T-helper 2 cell treated with Interferon-gamma antibody and Interleukin-4, amounts not matched to agents 5 μg/mL and 100 μg/mL, for 36 hours (primary cell): ENCODE measurements at regions not wholly inside any gene's neighbourhood (a gene's known extent, or its start where the extent isn't known, plus 50 kb on each side); places are given as distances from the start of the nearest gene placed in this dataset.

ENCODE experiments used
- DNase-seq: peaks from one replicate; pipeline ENCODE4 v3.0.0; 2021; ENCODE audit warnings: low spot score
- H3K27ac Mint-ChIP-seq: one replicate; pipeline ENCODE4 v1.8.0; 2021; ENCODE audit warnings: mild to moderate bottlenecking, mixed read lengths
- H3K27me3 Mint-ChIP-seq: one replicate; pipeline ENCODE4 v1.8.0; 2021; ENCODE audit warnings: low read depth, mixed read lengths
- H3K36me3 Mint-ChIP-seq: one replicate; pipeline ENCODE4 v1.8.0; 2021; ENCODE audit warnings: low read depth, mixed read lengths
- H3K4me1 Mint-ChIP-seq: one replicate; pipeline ENCODE4 v1.8.0; 2021; ENCODE audit warnings: low read depth, mixed read lengths
- H3K4me3 Mint-ChIP-seq: one replicate; pipeline ENCODE4 v1.8.0; 2022; ENCODE audit warnings: mild to moderate bottlenecking, moderate library complexity, mixed read lengths
- H3K9me3 Mint-ChIP-seq: one replicate; pipeline ENCODE4 v1.8.0; 2021; ENCODE audit warnings: mixed read lengths

GRCh38 chr2:6454286-6454990, 411.3 kb downstream of the CMPK2 start:
- Mint-ChIP-seq H3K4me1 (no peaks in the 10 kb centered on the region), H3K27me3 (no peaks in the 10 kb centered on the region), H3K4me3 (no peak overlapping the region), H3K36me3 (no peaks in the 10 kb centered on the region), H3K27ac (no peak overlapping the region), H3K9me3 (no peaks in the 10 kb centered on the region)
- DNase-seq = no peak

- H3K27me3 Mint-ChIP-seq = no peaks in the 10 kb centered on the region
- no peak overlapping the region for H3K4me3 Mint-ChIP-seq
- no peak for DNase-seq
- no peaks in the 10 kb centered on the region for H3K36me3 Mint-ChIP-seq
- H3K4me1 Mint-ChIP-seq = no peaks in the 10 kb centered on the region
- no peaks in the 10 kb centered on the region for H3K9me3 Mint-ChIP-seq
- no peak overlapping the region for H3K27ac Mint-ChIP-seq
Measured at GRCh38 chr2:6459138-6459537, 406.6 kb downstream of the CMPK2 start.

- Mint-ChIP-seq H3K27ac (no peak overlapping the region), H3K9me3 (no peaks in the 10 kb centered on the region), H3K4me3 (no peak overlapping the region), H3K27me3 (no peaks in the 10 kb centered on the region), H3K4me1 (no peaks in the 10 kb centered on the region), H3K36me3 (no peaks in the 10 kb centered on the region)
- DNase-seq = no peak
Measured at GRCh38 chr2:6470518-6470917, 395.2 kb downstream of the CMPK2 start.

- H3K27ac Mint-ChIP-seq = no peak overlapping the region
- no peaks in the 10 kb centered on the region for H3K4me1 Mint-ChIP-seq
- H3K36me3 Mint-ChIP-seq = no peaks in the 10 kb centered on the region
- DNase-seq = no peak
- no peaks in the 10 kb centered on the region for H3K27me3 Mint-ChIP-seq
- H3K4me3 Mint-ChIP-seq = no peak overlapping the region
- H3K9me3 Mint-ChIP-seq = no peaks in the 10 kb centered on the region
Measured at GRCh38 chr2:6471419-6471818, 394.3 kb downstream of the CMPK2 start.

DNA sequence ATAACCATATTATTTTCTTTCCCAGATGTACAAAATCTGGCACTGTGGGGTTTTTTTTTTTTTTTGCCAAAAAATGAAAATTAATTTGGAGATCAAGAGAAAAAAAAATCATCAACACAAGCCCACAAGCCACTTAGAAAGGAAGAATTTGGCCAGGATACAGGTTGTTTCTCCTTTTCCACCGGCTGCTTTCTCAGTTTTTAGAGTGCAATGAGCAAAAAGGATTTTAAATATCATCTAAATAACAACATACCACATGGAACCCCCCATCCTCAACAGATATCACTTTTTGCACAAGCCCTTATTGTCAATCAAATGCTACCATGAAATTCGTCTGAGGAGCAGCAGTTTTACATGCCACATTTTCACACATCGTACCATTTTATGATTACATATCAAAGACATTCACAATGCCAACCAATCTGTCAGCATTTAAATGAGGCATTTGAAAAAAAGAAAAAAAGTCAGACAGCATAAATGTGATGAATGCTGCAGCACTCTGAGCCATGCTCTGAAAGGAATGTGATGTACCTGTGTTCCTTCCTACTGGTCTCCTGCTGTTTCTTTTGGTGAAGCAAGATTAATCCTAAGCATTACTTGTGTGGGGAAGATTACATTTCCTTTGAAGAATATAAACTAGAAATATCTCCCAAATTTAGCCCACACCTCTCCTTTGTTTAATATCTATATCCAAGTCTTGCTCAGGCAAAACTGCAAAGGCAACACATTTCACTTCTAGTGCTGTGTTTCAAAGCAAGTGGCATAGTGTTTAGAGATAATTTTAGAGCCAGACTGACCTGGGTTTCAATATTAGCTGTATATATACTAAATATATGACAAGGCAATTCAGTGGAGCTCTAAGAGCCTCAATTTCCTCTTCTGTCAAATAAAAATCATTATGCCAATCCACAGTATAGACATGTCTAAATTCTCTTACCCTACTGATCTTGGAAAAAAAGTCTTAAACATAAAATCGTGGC, 391.3 kb downstream of the CMPK2 start:
- Mint-ChIP-seq H3K36me3 (no peaks in the 10 kb centered on the region), H3K4me1 (no peaks in the 10 kb centered on the region), H3K27ac (no peak overlapping the region), H3K27me3 (no peaks in the 10 kb centered on the region), H3K9me3 (no peaks in the 10 kb centered on the region), H3K4me3 (no peak overlapping the region)
- no peak for DNase-seq

DNA sequence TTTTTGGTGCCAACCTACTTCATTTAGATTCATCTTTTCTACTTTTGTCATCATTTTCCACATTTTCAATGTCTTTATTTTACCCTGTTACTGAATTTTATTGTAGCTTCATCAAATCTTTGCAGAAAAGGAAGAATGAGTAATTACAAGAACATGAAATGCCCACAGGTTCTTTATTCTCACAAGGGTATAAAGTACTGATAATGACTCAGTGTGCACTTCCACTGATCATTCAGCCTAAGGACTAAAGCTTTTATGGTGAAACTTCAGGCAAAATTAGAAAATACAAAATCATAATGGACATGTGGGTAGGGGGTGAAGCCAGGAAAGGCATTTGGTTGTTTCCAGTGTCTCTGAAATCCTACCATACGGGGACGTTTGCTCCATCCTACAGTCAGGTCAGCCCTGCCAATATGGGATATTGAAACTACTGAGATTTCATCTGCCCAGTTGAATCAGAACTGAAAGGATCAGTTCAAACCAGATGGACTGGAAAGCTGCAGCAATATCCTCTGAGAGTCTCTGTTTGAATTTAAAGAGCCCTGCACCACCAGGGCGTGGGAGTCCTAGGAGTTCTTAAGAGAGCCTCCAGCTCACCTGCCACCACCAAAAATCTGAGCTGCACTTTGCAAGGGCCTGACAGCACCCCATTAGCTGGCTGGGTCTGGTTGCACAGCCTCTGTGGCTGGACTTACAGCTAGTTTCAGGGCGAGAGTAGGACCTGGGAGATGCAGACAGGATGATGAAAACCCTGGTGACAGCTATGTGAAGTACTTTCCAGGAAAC, 390.4 kb downstream of the CMPK2 start:
- Mint-ChIP-seq H3K27ac (no peak overlapping the region), H3K36me3 (no peaks in the 10 kb centered on the region), H3K27me3 (no peaks in the 10 kb centered on the region), H3K4me1 (no peaks in the 10 kb centered on the region), H3K4me3 (no peak overlapping the region), H3K9me3 (no peaks in the 10 kb centered on the region)
- no peak for DNase-seq

DNA sequence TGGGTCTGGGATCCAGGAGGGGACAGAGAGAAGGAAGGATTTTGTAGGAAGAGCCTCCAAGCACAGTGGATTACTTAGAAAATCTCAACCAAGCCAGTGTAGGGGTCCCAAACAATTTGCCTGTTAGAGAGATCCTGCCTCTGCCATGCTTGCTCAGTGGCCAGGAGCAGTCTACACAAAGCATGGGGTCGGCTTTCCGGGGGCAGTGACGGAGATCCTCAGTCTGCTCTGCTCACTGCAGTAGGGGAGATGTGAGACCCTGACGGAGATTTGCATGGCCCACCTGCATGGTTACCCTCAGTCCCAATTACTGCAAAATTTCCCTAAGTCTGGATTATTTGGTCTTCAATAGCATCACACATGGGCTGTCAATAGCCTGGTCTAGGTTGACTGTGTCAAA, 385.2 kb downstream of the CMPK2 start:
- Mint-ChIP-seq H3K27ac (no peak overlapping the region), H3K4me1 (no peaks in the 10 kb centered on the region), H3K27me3 (no peaks in the 10 kb centered on the region), H3K4me3 (no peak overlapping the region), H3K36me3 (no peaks in the 10 kb centered on the region), H3K9me3 (no peaks in the 10 kb centered on the region)
- DNase-seq = no peak

DNA sequence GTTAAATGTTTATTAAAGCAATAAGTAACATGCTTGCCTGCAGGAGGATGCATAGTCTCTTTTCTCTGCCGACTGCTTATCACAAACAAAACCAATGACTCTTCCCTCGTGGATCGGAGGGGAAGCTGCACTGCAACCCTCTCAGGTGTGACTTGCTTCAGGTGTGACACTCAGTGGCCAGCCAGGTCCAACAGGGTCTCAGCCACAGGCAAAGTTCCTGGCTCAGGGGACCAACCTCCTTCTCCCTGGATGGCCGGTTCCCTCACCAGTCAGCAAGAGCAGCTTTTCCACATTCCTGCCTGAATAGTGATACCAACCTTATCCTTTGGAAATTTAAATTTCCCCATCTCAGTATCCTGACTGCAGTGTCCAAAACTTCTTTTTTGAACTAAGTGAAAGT, 383.5 kb downstream of the CMPK2 start:
- DNase-seq = no peak
- Mint-ChIP-seq H3K36me3 (no peaks in the 10 kb centered on the region), H3K4me1 (no peaks in the 10 kb centered on the region), H3K4me3 (no peak overlapping the region), H3K9me3 (no peaks in the 10 kb centered on the region), H3K27ac (no peak overlapping the region), H3K27me3 (no peaks in the 10 kb centered on the region)

DNA sequence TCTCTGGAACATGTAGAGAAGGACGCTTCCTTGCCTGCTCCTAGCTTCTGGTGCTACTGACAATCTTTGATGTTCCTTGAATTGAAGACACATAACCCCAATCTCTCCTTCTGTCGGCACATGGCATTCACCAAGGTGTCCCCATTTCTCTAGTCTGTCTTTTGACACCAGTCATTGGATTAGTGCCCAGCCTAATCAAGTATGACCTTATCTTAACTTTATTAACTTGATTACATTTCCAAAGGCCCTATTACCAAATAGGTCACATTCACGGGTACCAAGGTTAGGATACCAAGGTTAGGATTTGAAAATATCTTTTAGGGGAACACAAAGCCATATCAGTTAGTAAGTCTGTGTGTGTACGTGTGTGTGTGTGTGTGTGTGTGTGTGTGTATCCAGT, 377.9 kb downstream of the CMPK2 start:
- DNase-seq = no peak
- Mint-ChIP-seq H3K9me3 (no peaks in the 10 kb centered on the region), H3K4me1 (no peaks in the 10 kb centered on the region), H3K36me3 (no peaks in the 10 kb centered on the region), H3K27ac (no peak overlapping the region), H3K4me3 (no peak overlapping the region), H3K27me3 (no peaks in the 10 kb centered on the region)

- H3K36me3 Mint-ChIP-seq = no peaks in the 10 kb centered on the region
- no peak overlapping the region for H3K27ac Mint-ChIP-seq
- H3K4me1 Mint-ChIP-seq = no peaks in the 10 kb centered on the region
- H3K9me3 Mint-ChIP-seq = no peaks in the 10 kb centered on the region
- no peak for DNase-seq
- no peak overlapping the region for H3K4me3 Mint-ChIP-seq
- H3K27me3 Mint-ChIP-seq = no peaks in the 10 kb centered on the region
Measured at GRCh38 chr2:6492573-6492972, 373.1 kb downstream of the CMPK2 start.

DNA sequence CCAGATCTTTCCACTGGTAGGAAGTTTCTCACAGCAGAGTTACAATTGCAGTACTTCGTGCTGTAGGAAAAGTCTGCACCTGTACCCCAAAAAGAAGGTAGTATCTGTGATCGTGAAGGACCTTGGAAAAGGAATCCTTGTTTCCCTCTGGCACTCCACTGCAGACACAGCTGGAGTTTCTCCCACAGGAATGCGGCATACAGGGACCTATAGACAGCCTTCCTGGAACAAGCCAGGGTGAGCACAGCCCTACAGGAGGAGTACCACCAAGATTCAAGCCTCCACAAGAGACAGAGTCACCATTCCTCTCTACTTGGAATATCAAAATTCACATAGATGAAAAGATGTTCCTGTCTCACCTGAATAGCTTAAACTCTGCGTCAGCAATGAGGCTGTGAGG, 372.4 kb downstream of the CMPK2 start:
- Mint-ChIP-seq H3K4me3 (no peak overlapping the region), H3K4me1 (no peaks in the 10 kb centered on the region), H3K36me3 (no peaks in the 10 kb centered on the region), H3K9me3 (no peaks in the 10 kb centered on the region), H3K27ac (no peak overlapping the region), H3K27me3 (no peaks in the 10 kb centered on the region)
- DNase-seq = no peak

DNA sequence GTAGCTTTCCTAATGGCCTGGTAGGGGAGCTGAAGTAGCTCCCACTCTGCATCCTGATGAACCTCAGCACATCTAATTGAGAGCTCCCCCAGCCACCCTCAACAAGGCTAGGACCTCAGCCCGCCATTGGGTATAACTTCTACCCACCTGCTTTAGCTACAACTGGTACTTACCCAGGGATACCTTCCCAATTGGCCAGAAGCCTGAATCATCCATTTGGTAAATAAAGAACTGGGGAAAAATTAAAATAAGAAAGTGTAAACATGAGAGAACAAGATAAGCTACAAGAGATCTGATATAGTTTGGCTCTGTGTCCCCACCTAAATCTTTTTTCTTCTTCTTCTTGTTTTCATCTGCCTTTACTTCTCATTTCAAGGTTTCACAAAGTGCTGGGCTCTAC, 372.0 kb downstream of the CMPK2 start:
- H3K36me3 Mint-ChIP-seq = no peaks in the 10 kb centered on the region
- no peak for DNase-seq
- H3K9me3 Mint-ChIP-seq = no peaks in the 10 kb centered on the region
- H3K4me3 Mint-ChIP-seq = no peak overlapping the region
- H3K27me3 Mint-ChIP-seq = no peaks in the 10 kb centered on the region
- H3K27ac Mint-ChIP-seq = no peak overlapping the region
- no peaks in the 10 kb centered on the region for H3K4me1 Mint-ChIP-seq

- no peak for DNase-seq
- no peak overlapping the region for H3K27ac Mint-ChIP-seq
- no peak overlapping the region for H3K4me3 Mint-ChIP-seq
- H3K36me3 Mint-ChIP-seq = no peaks in the 10 kb centered on the region
- no peaks in the 10 kb centered on the region for H3K4me1 Mint-ChIP-seq
- H3K27me3 Mint-ChIP-seq = no peaks in the 10 kb centered on the region
- no peaks in the 10 kb centered on the region for H3K9me3 Mint-ChIP-seq
Measured at GRCh38 chr2:6495466-6495865, 370.2 kb downstream of the CMPK2 start.

DNA sequence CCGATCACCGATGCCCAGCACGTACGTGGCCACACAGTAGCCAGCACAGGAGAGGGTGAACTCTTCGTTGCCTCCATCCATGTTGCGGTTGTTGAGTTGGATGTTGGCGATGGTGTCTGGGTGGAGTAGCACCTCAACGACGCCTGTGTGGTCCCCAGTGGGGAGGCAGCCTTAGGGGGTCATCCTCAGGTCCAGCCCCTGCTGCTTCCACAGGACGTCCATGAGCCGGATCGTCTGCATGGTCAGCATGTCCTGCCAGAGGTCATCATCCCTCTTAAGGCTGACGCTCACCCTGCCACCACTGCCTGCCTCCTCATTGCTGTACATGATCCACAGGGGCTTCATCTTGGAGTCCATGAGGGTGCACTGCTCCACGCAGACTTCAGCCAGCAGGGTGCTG, 369.3 kb downstream of the CMPK2 start:
- H3K36me3 Mint-ChIP-seq = no peaks in the 10 kb centered on the region
- H3K4me3 Mint-ChIP-seq = no peak overlapping the region
- H3K27me3 Mint-ChIP-seq = no peaks in the 10 kb centered on the region
- H3K27ac Mint-ChIP-seq = no peak overlapping the region
- no peak for DNase-seq
- no peaks in the 10 kb centered on the region for H3K4me1 Mint-ChIP-seq
- H3K9me3 Mint-ChIP-seq = no peaks in the 10 kb centered on the region
